ENCODE measurements at regions not wholly inside any gene's neighbourhood (a gene's known extent, or its start where the extent isn't known, plus 50 kb on each side); places are given as distances from the start of the nearest gene placed in this dataset.

DNA sequence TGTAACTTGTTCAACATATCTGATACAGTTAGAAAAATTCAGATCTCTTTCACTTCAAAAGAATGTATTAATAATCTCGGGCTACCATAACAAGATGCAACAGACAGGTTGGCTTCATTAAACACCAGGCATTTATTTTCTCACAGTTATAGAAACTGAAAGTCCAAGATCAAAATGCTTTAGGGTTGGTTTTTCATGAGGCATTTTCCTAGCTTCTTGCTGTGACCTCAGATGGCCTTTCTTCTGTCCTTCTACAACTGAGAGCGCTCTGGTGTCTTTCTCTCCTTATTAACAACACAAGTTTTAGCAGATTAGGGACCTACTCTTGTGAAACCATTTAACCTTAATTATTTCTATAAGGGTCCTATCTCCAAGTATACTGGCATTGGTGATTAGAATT lies 452.5 kb downstream of the ZNF804A start:
- peaks cover 0 to 4% of the 10 kb centered on the region in 2 donors for H3K9me3 ChIP-seq (replicated peaks in 1 of 2; ENCODE audit: control insufficient read depth in 1 of 2, insufficient read depth in 1 of 2, low read length in 2 of 2)
- intact Hi-C loops (cut with micrococcal nuclease): no loop called here
- H3K79me2 ChIP-seq (ENCODE audit: insufficient read depth, low read length): no peaks in the 10 kb centered on the region
- H3K4me3 ChIP-seq (replicated peaks in 1 of 3; ENCODE audit: low read depth in 2 of 3, low read length in 3 of 3): no peak overlapping the region
- Mint-ChIP-seq H3K27me3 (ENCODE audit: low read depth in 3 of 3) (no peaks in the 10 kb centered on the region), H3K27ac (no peak overlapping the region), H3K36me3 (no peaks in the 10 kb centered on the region), H3K4me1 (no peaks in the 10 kb centered on the region), H3K9me3 (peaks cover 0 to 10% (median 2%) of the 10 kb centered on the region in 7 donors), H3K4me3 (no peak overlapping the region)
- H3K4me1 ChIP-seq (ENCODE audit: control insufficient read depth in 1 of 2, insufficient read depth in 2 of 2, low read length in 2 of 2): no peaks in the 10 kb centered on the region
- H3K36me3 ChIP-seq (replicated peaks in 1 of 2; ENCODE audit: control insufficient read depth in 1 of 2, insufficient read depth in 2 of 2, low read length in 2 of 2): no peaks in the 10 kb centered on the region
- no peak overlapping the region for H3K9ac ChIP-seq (ENCODE audit: insufficient read depth, low read length, poor library complexity, severe bottlenecking)
- no peak overlapping the region for H3K27ac ChIP-seq (ENCODE audit: low read depth in 1 of 2, low read length in 2 of 2)
- DNase-seq: no peak
- TF ChIP-seq, protein P1, sequence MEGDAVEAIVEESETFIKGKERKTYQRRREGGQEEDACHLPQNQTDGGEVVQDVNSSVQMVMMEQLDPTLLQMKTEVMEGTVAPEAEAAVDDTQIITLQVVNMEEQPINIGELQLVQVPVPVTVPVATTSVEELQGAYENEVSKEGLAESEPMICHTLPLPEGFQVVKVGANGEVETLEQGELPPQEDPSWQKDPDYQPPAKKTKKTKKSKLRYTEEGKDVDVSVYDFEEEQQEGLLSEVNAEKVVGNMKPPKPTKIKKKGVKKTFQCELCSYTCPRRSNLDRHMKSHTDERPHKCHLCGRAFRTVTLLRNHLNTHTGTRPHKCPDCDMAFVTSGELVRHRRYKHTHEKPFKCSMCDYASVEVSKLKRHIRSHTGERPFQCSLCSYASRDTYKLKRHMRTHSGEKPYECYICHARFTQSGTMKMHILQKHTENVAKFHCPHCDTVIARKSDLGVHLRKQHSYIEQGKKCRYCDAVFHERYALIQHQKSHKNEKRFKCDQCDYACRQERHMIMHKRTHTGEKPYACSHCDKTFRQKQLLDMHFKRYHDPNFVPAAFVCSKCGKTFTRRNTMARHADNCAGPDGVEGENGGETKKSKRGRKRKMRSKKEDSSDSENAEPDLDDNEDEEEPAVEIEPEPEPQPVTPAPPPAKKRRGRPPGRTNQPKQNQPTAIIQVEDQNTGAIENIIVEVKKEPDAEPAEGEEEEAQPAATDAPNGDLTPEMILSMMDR (IDR thresholded peaks at IDR 0.05): no peak
- no peaks in the 10 kb centered on the region for H4K20me1 ChIP-seq (ENCODE audit: insufficient read depth, low read length)
- no peaks in the 10 kb centered on the region for H3K27me3 ChIP-seq (ENCODE audit: control insufficient read depth in 2 of 2, insufficient read depth in 2 of 2, low read length in 2 of 2)
- no peak overlapping the region for H2AFZ ChIP-seq (ENCODE audit: insufficient read depth, low read depth, low read length, poor library complexity, severe bottlenecking)
- no peak overlapping the region for H3K4me2 ChIP-seq (replicated peaks; ENCODE audit: extremely low read depth, low read length, poor library complexity, severe bottlenecking)
- WGBS (ENCODE audit: insufficient coverage): no CpG with 5 or more reads among the region's 2 CpGs

DNA sequence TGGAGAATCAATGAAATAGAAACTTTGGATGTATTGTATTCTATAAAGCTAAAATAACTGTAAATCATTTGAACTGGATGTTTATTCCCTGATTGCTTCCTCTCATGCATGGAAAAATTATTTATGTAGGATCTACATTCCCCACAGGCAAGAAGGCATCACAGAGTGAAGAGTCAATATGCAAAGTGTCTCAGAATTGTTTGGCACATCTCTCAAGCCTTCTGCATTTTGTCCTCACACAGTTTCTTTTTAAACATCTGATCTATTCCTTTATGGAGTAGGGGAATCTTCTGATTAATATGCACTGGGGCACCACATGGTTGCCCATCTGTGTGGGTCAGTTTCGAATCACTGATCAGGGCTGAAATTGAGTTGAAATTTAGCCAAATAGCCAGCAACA lies 465.4 kb downstream of the ZNF804A start:
- Histone ChIP-seq H3K9ac (ENCODE audit: insufficient read depth, low read length, poor library complexity, severe bottlenecking) (no peak overlapping the region), H3K36me3 (replicated peaks in 1 of 2; ENCODE audit: control insufficient read depth in 1 of 2, insufficient read depth in 2 of 2, low read length in 2 of 2) (no peaks in the 10 kb centered on the region), H3K27me3 (ENCODE audit: control insufficient read depth in 2 of 2, insufficient read depth in 2 of 2, low read length in 2 of 2) (no peaks in the 10 kb centered on the region), H3K27ac (ENCODE audit: low read depth in 1 of 2, low read length in 2 of 2) (no peak overlapping the region), H4K20me1 (ENCODE audit: insufficient read depth, low read length) (no peaks in the 10 kb centered on the region), H3K9me3 (replicated peaks in 1 of 2; ENCODE audit: control insufficient read depth in 1 of 2, insufficient read depth in 1 of 2, low read length in 2 of 2) (no peaks in the 10 kb centered on the region), H3K4me3 (replicated peaks in 1 of 3; ENCODE audit: low read depth in 2 of 3, low read length in 3 of 3) (no peak overlapping the region), H3K4me1 (ENCODE audit: control insufficient read depth in 1 of 2, insufficient read depth in 2 of 2, low read length in 2 of 2) (no peaks in the 10 kb centered on the region), H3K4me2 (replicated peaks; ENCODE audit: extremely low read depth, low read length, poor library complexity, severe bottlenecking) (no peak overlapping the region), H2AFZ (ENCODE audit: insufficient read depth, low read depth, low read length, poor library complexity, severe bottlenecking) (no peak overlapping the region), H3K79me2 (ENCODE audit: insufficient read depth, low read length) (no peaks in the 10 kb centered on the region)
- intact Hi-C loops (cut with micrococcal nuclease): no loop called here
- Mint-ChIP-seq H3K36me3 (no peaks in the 10 kb centered on the region), H3K27me3 (ENCODE audit: low read depth in 3 of 3) (no peaks in the 10 kb centered on the region), H3K4me3 (no peak overlapping the region), H3K27ac (no peak overlapping the region), H3K4me1 (no peaks in the 10 kb centered on the region), H3K9me3 (peaks cover 0 to 4% (median 2%) of the 10 kb centered on the region in 7 donors)
- no peak for DNase-seq
- 100% methylated on average over 1 of the region's 1 CpG for WGBS (ENCODE audit: insufficient coverage)
- TF ChIP-seq, protein P1 (IDR thresholded peaks at IDR 0.05): no peak
